Forelimb muscle (tissue), 1 donor: ENCODE measurements at regions not wholly inside any gene's neighbourhood (a gene's known extent, or its start where the extent isn't known, plus 50 kb on each side); places are given as distances from the start of the nearest gene placed in this dataset.

ENCODE experiments used
- DNase-seq: peaks from one replicate; pipeline ENCODE4 v3.0.0-alpha.2; 2013; ENCODE audit warnings: low read depth

- no peak for DNase-seq
Measured at GRCh38 chr3:25096536-25096935, 331.5 kb upstream of the RARB start.

GRCh38 chr3:25097023-25097422 lies 331.0 kb upstream of the RARB start:
- DNase-seq = no peak

GRCh38 chr3:25099666-25100065 lies 328.4 kb upstream of the RARB start:
- DNase-seq = no peak

DNA sequence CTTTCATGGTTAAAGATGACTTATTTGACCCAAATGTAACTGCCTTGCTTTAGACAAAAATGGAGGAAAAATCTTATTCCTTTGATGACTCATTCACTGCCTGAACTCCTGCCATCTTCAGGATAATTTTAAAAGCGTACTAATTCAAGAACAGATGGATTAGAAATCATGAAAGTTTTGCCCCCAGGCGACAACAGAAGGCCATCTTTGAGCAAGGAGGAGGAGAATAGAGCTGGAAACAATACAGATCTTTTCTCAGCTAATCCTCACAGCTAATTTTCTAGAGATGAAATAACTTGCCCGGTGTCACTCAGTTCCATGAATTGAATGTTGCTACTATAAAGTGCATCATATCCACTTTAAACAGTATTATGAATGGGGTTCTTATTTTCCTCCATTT lies 324.7 kb upstream of the RARB start:
- DNase-seq = no peak

DNA sequence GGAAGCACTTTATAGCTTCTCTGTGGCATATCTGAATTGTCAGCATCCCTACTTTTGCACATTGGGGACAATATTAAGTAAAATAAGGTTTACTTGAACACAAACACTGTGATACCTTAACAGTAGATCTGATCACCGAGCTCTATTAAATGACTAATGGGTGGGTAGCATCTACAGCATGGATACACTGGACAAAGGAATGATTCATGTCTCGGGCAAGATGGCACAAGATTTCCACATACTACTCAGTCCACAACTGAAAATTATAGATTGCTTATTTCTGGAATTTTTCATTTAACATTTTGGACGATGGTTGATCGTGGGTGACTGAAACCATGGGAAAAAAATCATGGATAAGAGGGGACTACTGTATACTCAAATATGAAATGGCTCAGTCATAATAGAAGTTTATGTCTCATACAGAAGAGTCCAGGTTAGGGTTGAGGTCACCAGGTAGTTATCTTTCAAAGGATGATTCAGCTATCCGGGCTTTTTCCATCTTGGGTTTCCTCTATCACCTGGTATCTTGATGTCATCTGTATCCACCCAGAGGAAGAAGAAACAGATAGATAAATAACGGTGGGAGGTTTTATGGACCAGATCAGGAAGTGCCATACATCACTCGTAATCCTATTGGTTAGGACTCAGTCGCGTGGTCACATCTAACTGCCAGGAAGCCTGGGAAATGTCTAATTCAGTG lies 320.0 kb upstream of the RARB start:
- no peak for DNase-seq

GRCh38 chr3:25110642-25111041 lies 317.4 kb upstream of the RARB start:
- DNase-seq = no peak

DNA sequence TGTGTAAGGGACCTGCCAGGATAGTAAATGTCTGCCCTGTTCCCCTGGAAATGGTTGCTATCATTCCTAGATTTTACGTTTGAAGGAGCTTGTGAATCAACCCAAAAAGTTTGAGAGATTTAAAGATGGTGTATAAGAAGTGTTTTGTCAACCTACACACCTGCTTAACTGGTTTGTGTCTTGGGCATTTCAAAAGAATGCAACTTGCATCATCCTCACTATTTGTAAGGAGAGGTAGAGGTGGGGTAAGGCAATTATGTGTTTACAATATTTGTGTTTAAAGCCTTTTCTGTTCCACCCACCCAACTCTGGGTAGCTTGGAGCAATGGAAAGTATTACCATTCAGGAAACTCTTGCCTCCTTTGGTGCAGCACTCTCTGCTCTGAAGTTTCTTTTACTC lies 314.2 kb upstream of the RARB start:
- no peak for DNase-seq

GRCh38 chr3:25114532-25114931 lies 313.5 kb upstream of the RARB start:
- DNase-seq = no peak

GRCh38 chr3:25117005-25117593 lies 311.0 kb upstream of the RARB start:
- no peak for DNase-seq

GRCh38 chr3:25119682-25120081 lies 308.4 kb upstream of the RARB start:
- DNase-seq = no peak

DNA sequence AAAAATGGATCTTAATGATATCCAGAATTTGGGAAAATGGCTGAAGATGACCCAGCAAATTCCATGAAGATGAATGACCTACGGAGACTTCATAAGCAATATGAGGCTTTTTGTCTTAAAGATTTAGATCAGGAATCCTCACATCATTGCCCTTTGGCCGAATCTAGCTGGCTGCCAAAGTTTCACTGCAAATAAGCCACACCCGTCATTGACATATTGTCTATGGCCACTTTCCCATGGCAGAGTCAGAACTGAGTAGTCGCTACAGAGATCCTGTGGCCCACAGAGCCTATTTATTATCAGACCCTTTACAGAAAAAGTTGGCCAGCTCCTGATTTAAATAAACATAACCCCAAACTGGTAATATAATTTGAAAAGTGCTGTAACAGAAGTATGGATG lies 307.4 kb upstream of the RARB start:
- no peak for DNase-seq

GRCh38 chr3:25125201-25125600 lies 302.9 kb upstream of the RARB start:
- no peak for DNase-seq

GRCh38 chr3:25128735-25129134 lies 299.3 kb upstream of the RARB start:
- no peak for DNase-seq

DNA sequence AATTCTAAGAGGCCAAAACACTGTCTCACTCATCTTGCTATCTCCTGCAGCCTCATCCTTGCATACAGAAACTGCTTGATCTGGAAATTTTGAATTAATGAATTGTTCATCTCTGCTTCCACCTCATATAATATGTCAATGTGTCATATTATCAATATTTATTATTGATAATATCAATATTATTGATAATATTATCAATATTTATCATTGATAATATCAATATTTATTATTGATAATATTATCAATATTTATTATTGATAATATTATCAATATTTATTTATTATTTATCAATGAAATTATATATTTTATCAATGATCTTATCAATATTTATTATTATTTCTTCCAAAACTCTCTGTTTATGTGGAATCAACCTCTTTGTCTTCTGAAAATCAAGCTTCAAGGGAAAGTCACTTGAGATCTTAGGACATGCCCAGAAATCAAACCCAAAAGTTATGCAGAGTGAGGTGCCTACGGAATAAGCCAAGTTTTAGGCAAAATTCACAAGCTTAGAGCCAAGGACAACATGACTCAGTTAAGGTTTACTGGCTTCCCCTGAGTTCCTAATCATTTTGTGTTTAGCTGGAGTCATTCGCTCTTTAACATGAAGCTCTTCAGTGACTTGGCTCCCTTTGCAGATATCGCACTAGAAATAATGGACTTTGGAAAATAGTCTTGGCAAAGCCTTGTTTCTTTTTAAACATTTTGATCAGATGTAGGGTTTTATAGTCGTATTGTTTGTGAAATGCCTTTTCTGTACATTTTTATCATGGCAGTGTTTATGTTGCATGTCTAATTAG lies 297.1 kb upstream of the RARB start:
- peak; percentile 47 for DNase-seq

- no peak for DNase-seq
Measured at GRCh38 chr3:25133588-25133987, 294.5 kb upstream of the RARB start.

- no peak for DNase-seq
Measured at GRCh38 chr3:25137606-25138005, 290.5 kb upstream of the RARB start.

GRCh38 chr3:25139267-25139666 lies 288.8 kb upstream of the RARB start:
- no peak for DNase-seq

GRCh38 chr3:25142609-25143355 lies 285.3 kb upstream of the RARB start:
- no peak for DNase-seq

GRCh38 chr3:25143356-25144025 lies 284.6 kb upstream of the RARB start:
- no peak for DNase-seq

GRCh38 chr3:25144430-25144829 lies 283.6 kb upstream of the RARB start:
- no peak for DNase-seq

GRCh38 chr3:25145176-25145575 lies 282.9 kb upstream of the RARB start:
- no peak for DNase-seq

DNA sequence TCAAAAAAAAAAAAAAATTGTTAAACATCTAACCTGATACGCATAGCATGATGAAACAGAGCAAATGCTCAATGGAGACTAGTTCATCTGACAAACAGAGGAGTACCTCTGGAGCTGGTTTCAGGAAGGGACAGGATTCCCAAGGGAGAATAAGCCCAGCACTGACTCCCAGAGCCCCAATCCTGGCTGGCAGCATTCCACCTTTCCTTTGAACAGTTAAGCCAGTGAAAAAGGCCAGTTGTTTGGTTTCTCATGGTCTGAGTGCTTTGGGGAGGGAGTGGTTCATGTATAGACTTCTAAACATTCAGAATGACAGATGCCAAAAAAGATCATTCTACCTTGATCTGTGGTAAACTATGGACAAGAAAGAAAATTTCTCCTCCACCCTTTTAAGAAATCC lies 277.9 kb upstream of the RARB start:
- DNase-seq = no peak
